HepG2 (cell line): ENCODE measurements at regions not wholly inside any gene's neighbourhood (a gene's known extent, or its start where the extent isn't known, plus 50 kb on each side); places are given as distances from the start of the nearest gene placed in this dataset.

ENCODE experiments used
- ATAC-seq: fragments of 200-7000 bp; cut with Tn5 transposase; 3 replicates; pipeline ENCODE4 v1.9.1; 2020; ENCODE audit warnings: mild to moderate bottlenecking, moderate library complexity
- BruUV-seq: library from RNA; stranded (reverse); fragments of 400-500 nt; replicated peaks from 2 replicates; lab custom pipeline; 2021; lab: Mats Ljungman, UMichigan
- CTCF ChIA-PET: fragments of 300-600 bp; formaldehyde crosslinking; extraction: SDS; loops from one replicate; lab custom pipeline; 2021; ENCODE audit warnings: low total read pairs, inconsistent platforms, low intra/inter-chr PET ratio; lab: Yijun Ruan, JAX
- POLR2A ChIA-PET: fragments of 350-600 bp; sonication (Branson Sonifier 250); formaldehyde crosslinking; loops from one replicate; lab custom pipeline; 2020; ENCODE audit warnings: antibody characterized with exemption, inconsistent platforms; lab: Yijun Ruan, JAX
- DNase-seq: peaks from one replicate; pipeline ENCODE4 v3.0.0-alpha.2; 2015; ENCODE audit warnings: low spot score
- FAIRE-seq: peaks from 3 replicates; lab custom pipeline; 2011; peaks lifted over from hg19 to GRCh38; lab: Jason Lieb, UNC
- H2AFZ ChIP-seq: one replicate; pipeline ENCODE4 v1.6.1; 2011; ENCODE audit warnings: low read length, inconsistent platforms
- H3K27ac ChIP-seq: fragments of 300-600 bp; 3 replicates; pipeline ENCODE4 v1.8.0; 2011; ENCODE audit warnings: mixed run types, mild to moderate bottlenecking, mixed read lengths, low read length, inconsistent platforms; ENCODE audit not compliant: insufficient read depth; ENCODE audit errors: extremely low read length
- H3K27me3 ChIP-seq, 2 experiments: fragments of 200-600 bp in 1 of 2; 2 replicates in 1 of 2; 3 replicates in 1 of 2; pipeline versions ENCODE4 v1.6.0 to v1.8.0; 2011; ENCODE audit warnings: low read length in 2 of 2, mild to moderate bottlenecking in 2 of 2, moderate library complexity in 2 of 2, inconsistent platforms in 1 of 2; ENCODE audit not compliant: insufficient read depth in 2 of 2, control insufficient read depth in 1 of 2
- H3K36me3 ChIP-seq, 2 experiments: fragments of 200-600 bp in 1 of 2; replicated peaks in 1 of 2; 2 replicates in 1 of 2; 3 replicates in 1 of 2; pipeline versions ENCODE4 v1.5.1 to v1.8.0; 2011; ENCODE audit warnings: low read length in 2 of 2, inconsistent platforms in 1 of 2; ENCODE audit not compliant: insufficient read depth in 2 of 2, control insufficient read depth in 1 of 2
- H3K4me1 ChIP-seq: 2 replicates; pipeline ENCODE4 v1.5.1; 2012; ENCODE audit warnings: low read length, inconsistent platforms; ENCODE audit not compliant: insufficient read depth
- H3K4me2 ChIP-seq: 2 replicates; pipeline ENCODE4 v1.6.0; 2011; ENCODE audit warnings: low read depth, low read length, inconsistent platforms
- H3K4me3 ChIP-seq, 3 experiments: fragments of 200-600 bp in 1 of 3; sonication (generic), shearing (Covaris generic) in 1 of 3; replicated peaks in 1 of 3; 2 replicates each; pipeline ENCODE4 v1.5.1; 2011 to 2016; ENCODE audit warnings: low read length in 3 of 3, inconsistent platforms in 2 of 3, low read depth in 2 of 3, mild to moderate bottlenecking in 2 of 3, control low read depth in 1 of 3, mixed read lengths in 1 of 3; ENCODE audit not compliant: insufficient read depth in 1 of 3
- H3K79me2 ChIP-seq: one replicate; pipeline ENCODE4 v1.6.1; 2011; ENCODE audit warnings: low read length, inconsistent platforms; ENCODE audit not compliant: insufficient read depth
- H3K9ac ChIP-seq: 2 replicates; pipeline ENCODE4 v1.6.0; 2011; ENCODE audit warnings: mild to moderate bottlenecking, low read depth, low read length, inconsistent platforms; ENCODE audit not compliant: insufficient read depth
- H3K9me3 ChIP-seq: 2 replicates; pipeline ENCODE4 v1.5.1; 2012; ENCODE audit warnings: mild to moderate bottlenecking, low read length
- H4K20me1 ChIP-seq: 2 replicates; pipeline ENCODE4 v1.6.0; 2011; ENCODE audit warnings: inconsistent platforms, mild to moderate bottlenecking, low read length, moderate library complexity; ENCODE audit not compliant: insufficient read depth
- HCFC1 ChIP-seq: fragments of 150-350 bp; IDR thresholded peaks from 2 replicates; pipeline ENCODE4 v1.6.1; 2014; ENCODE audit warnings: low read depth, low read length
- LCORL ChIP-seq, 2 experiments: fragments of 450-650 bp in 1 of 2; sonication (generic) in 1 of 2; formaldehyde crosslinking in 1 of 2; IDR thresholded peaks; 2 replicates each; pipeline versions ENCODE4 v1.5.0 to v1.6.1; 2017 to 2020; ENCODE audit warnings: antibody characterized with exemption in 1 of 2, missing genetic modification reagents in 1 of 2
- MAFF ChIP-seq: IDR thresholded peaks from 2 replicates; pipeline ENCODE4 v1.6.1; 2011; ENCODE audit warnings: low read depth, low read length, improper control_type of control experiment
- MAFK ChIP-seq, 2 experiments: IDR thresholded peaks in 1 of 2; conservative IDR thresholded peaks in 1 of 2; 2 replicates each; pipeline ENCODE4 v1.6.1; 2011; ENCODE audit warnings: improper control_type of control experiment in 2 of 2, low read length in 2 of 2
- NFE2L2 ChIP-seq: fragments of 150-350 bp; IDR thresholded peaks from 2 replicates; pipeline ENCODE4 v1.6.1; 2014; ENCODE audit warnings: low read length
- ZNF142 ChIP-seq: sonication (generic); formaldehyde crosslinking; IDR thresholded peaks from 2 replicates; pipeline ENCODE4 v1.4.0; 2020; ENCODE audit warnings: missing genetic modification reagents
- ZNF503 ChIP-seq: sonication (generic); formaldehyde crosslinking; IDR thresholded peaks from 2 replicates; pipeline ENCODE4 v1.4.0; 2020; ENCODE audit warnings: missing genetic modification reagents
- ZNF558 ChIP-seq: sonication (generic); formaldehyde crosslinking; IDR thresholded peaks from 2 replicates; pipeline ENCODE4 v1.9.0; 2022; ENCODE audit warnings: mild to moderate bottlenecking, missing genetic modification reagents, borderline replicate concordance
- ZNF652 ChIP-seq: IDR thresholded peaks from 2 replicates; pipeline ENCODE4 v1.6.1; 2016; ENCODE audit warnings: low read depth, borderline replicate concordance
- WGBS: methylation state at CpG from one replicate; pipeline ENCODE4 v1.1.6; 2017; ENCODE audit warnings: low lambda C conversion rate; 5-methylcytosine and 5-hydroxymethylcytosine counted together
- in situ Hi-C: cut with HindIII; loops from 2 replicates; pipeline ENCODE4 v1.10.0; 2017; ENCODE audit warnings: low pct_unique_long_range_greater_than_20kb; ENCODE audit not compliant: extremely low pct_ligation_motif_present
- intact Hi-C: fragments of 100-400 bp; cut with micrococcal nuclease; formaldehyde crosslinking; loops from one replicate; pipeline ENCODE4 v1.10.0; 2022; ENCODE audit not compliant: unreplicated experiment

GRCh38 chr15:25620466-25620865 is 181.6 kb upstream of the UBE3A start:
- WGBS, result 12% methylated on average over 4 of the region's 4 CpGs
- H3K27me3 ChIP-seq, result no peaks in the 10 kb centered on the region
- ATAC-seq (no peak), FAIRE-seq (no peak), DNase-seq (no peak)
- no peak overlapping the region for H2AFZ ChIP-seq
- H3K27ac ChIP-seq, result no peak overlapping the region
- no peak overlapping the region for H3K4me2 ChIP-seq
- CTCF ChIA-PET, result no interaction called here
- H3K4me3 ChIP-seq, result no peak overlapping the region
- TF ChIP-seq MAFF (0 out of 2 replicates have a peak, but pooled peaks have one; percentile 15), NFE2L2 (peak; percentile 47; the same call in 1 of the 2 replicates), ZNF142 (no peak), ZNF503 (CRISPR knock-in tag) (no peak), ZNF558 (CRISPR knock-in tag) (no peak), ZNF652 (CRISPR knock-in tag) (no peak), HCFC1 (no peak), MAFK (conservative IDR thresholded peaks at IDR 0.05 in 1 of 2, IDR thresholded peaks at IDR 0.05 in 1 of 2; ENCODE audit: low read length in 2 of 2) (peak; percentile 55 to 70; a peak in 3 of 4 replicates), LCORL (IDR thresholded peaks at IDR 0.05) (no peak), LCORL (CRISPR knock-in tag; IDR thresholded peaks at IDR 0.05) (no peak)
- no peaks in the 10 kb centered on the region for H3K36me3 ChIP-seq
- intact Hi-C loops (no loop called here), in situ Hi-C loops (no loop called here)
- no peak overlapping the region for H3K9ac ChIP-seq
- no TSS peak for BruUV-seq
- no peaks in the 10 kb centered on the region for H3K79me2 ChIP-seq
- H3K9me3 ChIP-seq, result no peaks in the 10 kb centered on the region; the same call in 1 of the 2 replicates
- POLR2A ChIA-PET, result no interaction called here
- H4K20me1 ChIP-seq, result no peaks in the 10 kb centered on the region
- no peaks in the 10 kb centered on the region for H3K4me1 ChIP-seq
